ENCODE measurements at regions not wholly inside any gene's neighbourhood (a gene's known extent, or its start where the extent isn't known, plus 50 kb on each side); places are given as distances from the start of the nearest gene placed in this dataset.

GRCh38 chr12:58981961-58982360 lies 61.7 kb upstream of the LRIG3 start:
- Histone ChIP-seq H3K4me1 (ENCODE audit: insufficient read depth, low read length, severe bottlenecking) (no peaks in the 10 kb centered on the region), H4K20me1 (ENCODE audit: insufficient read depth, low read length) (no peaks in the 10 kb centered on the region), H3K4me2 (ENCODE audit: low read length) (no peak overlapping the region), H3K27ac (ENCODE audit: low read depth, low read length, poor library complexity, severe bottlenecking) (no peak overlapping the region), H3K9me2 (ENCODE audit: low read depth, low read length) (no peaks in the 10 kb centered on the region), H3K4me3 (ENCODE audit: low read depth, low read length, poor library complexity, severe bottlenecking) (no peak overlapping the region), H3K36me3 (ENCODE audit: insufficient read depth, low read length) (no peaks in the 10 kb centered on the region), H2AFZ (ENCODE audit: low read length) (no peak overlapping the region), H3K79me2 (ENCODE audit: insufficient read depth, low read length) (no peaks in the 10 kb centered on the region), H3K27me3 (ENCODE audit: insufficient read depth, low read length) (no peaks in the 10 kb centered on the region), H3K9ac (ENCODE audit: low read length) (no peak overlapping the region), H3K9me3 (ENCODE audit: low read length) (no peaks in the 10 kb centered on the region), H3F3A (ENCODE audit: insufficient read depth, low read length) (no peaks in the 10 kb centered on the region)
- no peak for TF ChIP-seq EZH2 (IDR thresholded peaks at IDR 0.05; ENCODE audit: borderline replicate concordance, low read length)
- TF ChIP-seq CTCF (IDR thresholded peaks at IDR 0.05; ENCODE audit: low read length) = no peak

- Histone ChIP-seq H3K9me2 (ENCODE audit: low read depth, low read length) (no peaks in the 10 kb centered on the region), H4K20me1 (ENCODE audit: insufficient read depth, low read length) (no peaks in the 10 kb centered on the region), H3K9ac (ENCODE audit: low read length) (no peak overlapping the region), H3K9me3 (ENCODE audit: low read length) (no peaks in the 10 kb centered on the region), H3K79me2 (ENCODE audit: insufficient read depth, low read length) (no peaks in the 10 kb centered on the region), H3F3A (ENCODE audit: insufficient read depth, low read length) (no peaks in the 10 kb centered on the region), H3K27me3 (ENCODE audit: insufficient read depth, low read length) (no peaks in the 10 kb centered on the region), H3K36me3 (ENCODE audit: insufficient read depth, low read length) (no peaks in the 10 kb centered on the region), H3K4me2 (ENCODE audit: low read length) (no peak overlapping the region), H3K4me3 (ENCODE audit: low read depth, low read length, poor library complexity, severe bottlenecking) (no peak overlapping the region), H3K4me1 (ENCODE audit: insufficient read depth, low read length, severe bottlenecking) (no peaks in the 10 kb centered on the region), H3K27ac (ENCODE audit: low read depth, low read length, poor library complexity, severe bottlenecking) (no peak overlapping the region), H2AFZ (ENCODE audit: low read length) (no peak overlapping the region)
- TF ChIP-seq CTCF (IDR thresholded peaks at IDR 0.05; ENCODE audit: low read length) (no peak), EZH2 (IDR thresholded peaks at IDR 0.05; ENCODE audit: borderline replicate concordance, low read length) (no peak)
These were observed 60.5 kb upstream of the LRIG3 start for GRCh38 chr12:58980768-58981167.

- Histone ChIP-seq H3K36me3 (ENCODE audit: insufficient read depth, low read length) (no peaks in the 10 kb centered on the region), H3K27ac (ENCODE audit: low read depth, low read length, poor library complexity, severe bottlenecking) (no peak overlapping the region), H3K4me3 (ENCODE audit: low read depth, low read length, poor library complexity, severe bottlenecking) (no peak overlapping the region), H3K27me3 (ENCODE audit: insufficient read depth, low read length) (no peaks in the 10 kb centered on the region), H3K9me2 (ENCODE audit: low read depth, low read length) (no peaks in the 10 kb centered on the region), H3K9ac (ENCODE audit: low read length) (no peak overlapping the region), H3K4me2 (ENCODE audit: low read length) (no peak overlapping the region), H3K9me3 (ENCODE audit: low read length) (no peaks in the 10 kb centered on the region), H3K4me1 (ENCODE audit: insufficient read depth, low read length, severe bottlenecking) (no peaks in the 10 kb centered on the region), H2AFZ (ENCODE audit: low read length) (no peak overlapping the region), H3K79me2 (ENCODE audit: insufficient read depth, low read length) (no peaks in the 10 kb centered on the region), H3F3A (ENCODE audit: insufficient read depth, low read length) (no peaks in the 10 kb centered on the region), H4K20me1 (ENCODE audit: insufficient read depth, low read length) (no peaks in the 10 kb centered on the region)
- TF ChIP-seq EZH2 (IDR thresholded peaks at IDR 0.05; ENCODE audit: borderline replicate concordance, low read length) (no peak), CTCF (IDR thresholded peaks at IDR 0.05; ENCODE audit: low read length) (no peak)
These were observed 58.4 kb upstream of the LRIG3 start for GRCh38 chr12:58978717-58979116.

All from OCI-LY1 (cell line).